ENCODE measurements at regions not wholly inside any gene's neighbourhood (a gene's known extent, or its start where the extent isn't known, plus 50 kb on each side); places are given as distances from the start of the nearest gene placed in this dataset.

DNA sequence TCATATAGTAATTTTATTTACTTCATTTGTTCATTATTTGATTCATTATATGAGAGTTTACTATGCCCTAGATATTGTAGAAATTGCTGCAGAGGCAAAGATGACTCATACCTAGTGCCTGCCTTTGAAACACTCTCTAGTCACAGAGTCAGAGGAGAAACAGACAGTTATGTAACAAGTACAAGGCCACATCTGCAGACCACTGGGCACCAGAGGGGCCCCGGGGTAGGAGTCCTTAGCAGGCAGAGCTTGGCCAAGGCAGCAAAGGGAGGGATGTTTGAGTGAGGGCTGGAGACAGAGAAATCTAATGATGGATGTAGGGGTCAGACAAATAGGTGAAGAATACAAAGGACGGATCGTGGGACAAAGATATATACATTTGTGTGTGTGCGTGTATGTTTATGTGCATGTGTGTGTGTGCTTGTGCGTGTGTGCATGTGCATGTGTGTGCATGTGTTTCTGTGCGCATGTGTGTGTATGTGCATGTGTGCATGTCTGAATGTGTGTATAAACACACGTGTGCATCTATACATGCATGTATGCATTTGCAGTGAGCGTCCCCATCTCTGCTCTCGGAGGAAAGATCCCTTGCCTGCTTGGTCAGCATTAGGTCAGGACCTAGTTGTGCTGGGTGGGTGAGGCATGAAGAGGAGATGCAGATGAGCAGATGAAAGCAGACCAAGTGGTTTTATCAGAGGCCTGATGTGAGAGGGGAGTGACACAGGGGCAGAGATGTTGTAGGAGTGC lies 170.6 kb upstream of the MYT1L start:
- intact Hi-C loops (cut with micrococcal nuclease), result no loop called here
- no peak overlapping the region for H3K27ac Mint-ChIP-seq
- CTCF ChIA-PET, result no interaction called here
- no peak for DNase-seq
- H3K9me3 Mint-ChIP-seq, result no peaks in the 10 kb centered on the region
- H3K4me1 Mint-ChIP-seq (ENCODE audit: low read depth), result no peaks in the 10 kb centered on the region
- H3K36me3 Mint-ChIP-seq (ENCODE audit: low read depth), result no peaks in the 10 kb centered on the region
- peaks cover 4% of the 10 kb centered on the region for H3K27me3 Mint-ChIP-seq (ENCODE audit: low read depth)
- no peak overlapping the region for H3K4me3 Mint-ChIP-seq

DNA sequence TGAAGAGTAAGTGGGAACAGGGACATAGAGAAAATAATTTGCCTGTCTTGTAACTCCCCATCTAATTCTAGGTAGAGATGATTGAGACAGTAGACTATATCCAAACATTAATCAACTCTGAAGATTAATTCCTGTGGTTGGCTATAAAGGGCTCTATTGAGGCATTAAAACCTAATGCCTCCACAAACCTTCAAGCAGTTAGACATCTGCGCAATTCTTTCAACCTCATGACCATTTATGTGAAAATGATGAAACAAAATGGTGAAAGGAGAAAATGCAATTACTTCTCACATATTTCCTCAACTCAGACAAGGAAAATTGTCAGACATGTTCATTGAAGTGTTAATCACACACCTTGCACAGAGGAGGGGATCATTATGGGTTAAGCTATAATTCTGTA lies 164.5 kb upstream of the MYT1L start:
- Mint-ChIP-seq H3K36me3 (ENCODE audit: low read depth) (no peaks in the 10 kb centered on the region), H3K27ac (no peak overlapping the region), H3K4me3 (no peak overlapping the region), H3K9me3 (no peaks in the 10 kb centered on the region), H3K4me1 (ENCODE audit: low read depth) (no peaks in the 10 kb centered on the region), H3K27me3 (ENCODE audit: low read depth) (peaks cover 10% of the 10 kb centered on the region)
- DNase-seq, result no peak
- intact Hi-C loops (cut with micrococcal nuclease), result no loop called here
- CTCF ChIA-PET, result no interaction called here

DNA sequence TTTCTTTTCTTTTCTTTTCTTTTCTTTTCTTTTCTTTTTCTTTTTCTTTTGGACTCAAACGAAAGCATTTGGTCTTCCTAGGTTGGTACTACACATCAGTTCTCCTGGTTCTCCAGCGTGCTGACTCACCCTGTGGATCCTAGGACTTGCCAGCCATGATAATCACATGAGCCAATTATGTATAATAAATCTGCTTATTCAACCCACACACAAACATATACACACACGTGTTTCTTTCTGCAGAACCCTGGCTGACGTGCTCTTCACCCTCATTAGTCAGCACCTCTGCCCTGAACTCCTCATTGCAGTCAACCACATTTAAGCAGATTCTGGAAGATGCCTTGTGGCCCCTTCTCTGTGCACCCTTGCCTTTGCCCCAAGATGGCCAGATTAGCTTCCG lies 162.4 kb upstream of the MYT1L start:
- CTCF ChIA-PET, result no interaction called here
- no peaks in the 10 kb centered on the region for H3K36me3 Mint-ChIP-seq (ENCODE audit: low read depth)
- H3K4me3 Mint-ChIP-seq, result no peak overlapping the region
- no peak overlapping the region for H3K27ac Mint-ChIP-seq
- intact Hi-C loops (cut with micrococcal nuclease), result no loop called here
- no peak for DNase-seq
- no peaks in the 10 kb centered on the region for H3K4me1 Mint-ChIP-seq (ENCODE audit: low read depth)
- no peaks in the 10 kb centered on the region for H3K9me3 Mint-ChIP-seq
- H3K27me3 Mint-ChIP-seq (ENCODE audit: low read depth), result peaks cover 6% of the 10 kb centered on the region

DNA sequence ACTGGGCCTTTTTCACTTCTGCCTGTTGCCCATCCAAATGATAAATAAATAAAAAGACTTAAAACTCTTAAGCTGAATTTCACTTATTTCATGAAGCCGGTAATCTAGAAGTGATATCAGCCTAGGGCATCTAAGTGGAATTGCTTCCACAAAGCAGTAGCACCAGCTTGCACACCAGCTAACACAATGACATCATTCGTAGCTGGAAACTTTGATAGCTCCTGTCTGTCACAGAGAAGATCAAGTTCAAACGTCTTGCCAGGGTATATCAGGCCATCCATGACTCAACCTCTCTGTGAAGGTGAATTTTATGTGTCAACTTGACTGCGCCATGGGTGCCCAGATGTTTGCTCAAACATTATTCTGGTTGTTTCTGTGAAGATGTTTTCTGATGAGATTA lies 161.7 kb upstream of the MYT1L start:
- Mint-ChIP-seq H3K4me3 (no peak overlapping the region), H3K27me3 (ENCODE audit: low read depth) (peaks cover 9% of the 10 kb centered on the region), H3K9me3 (no peaks in the 10 kb centered on the region), H3K4me1 (ENCODE audit: low read depth) (no peaks in the 10 kb centered on the region), H3K27ac (no peak overlapping the region), H3K36me3 (ENCODE audit: low read depth) (no peaks in the 10 kb centered on the region)
- CTCF ChIA-PET, result no interaction called here
- intact Hi-C loops (cut with micrococcal nuclease), result no loop called here
- DNase-seq, result no peak

DNA sequence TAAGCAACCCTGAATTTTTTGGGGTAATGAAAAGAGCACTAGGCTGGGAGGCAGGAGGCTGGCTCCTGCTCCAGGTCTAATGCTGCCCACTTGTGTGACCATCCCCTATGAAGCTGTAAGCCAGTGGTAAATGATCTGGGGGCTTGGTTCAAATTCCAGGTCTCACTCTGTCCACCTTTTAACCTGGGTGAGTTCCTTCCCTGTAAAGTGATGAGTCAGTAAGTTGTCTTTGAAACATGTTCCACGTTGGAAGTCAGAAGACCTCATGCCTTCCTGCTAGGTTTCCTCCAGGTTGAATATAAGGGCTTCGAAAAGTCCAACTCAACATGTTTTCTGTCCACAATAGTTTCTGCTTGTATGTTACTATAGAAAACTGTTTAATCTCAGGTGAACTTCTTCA lies 160.9 kb upstream of the MYT1L start:
- Mint-ChIP-seq H3K4me3 (no peak overlapping the region), H3K9me3 (no peaks in the 10 kb centered on the region), H3K4me1 (ENCODE audit: low read depth) (no peaks in the 10 kb centered on the region), H3K27ac (no peak overlapping the region), H3K36me3 (ENCODE audit: low read depth) (no peaks in the 10 kb centered on the region), H3K27me3 (ENCODE audit: low read depth) (peaks cover 9% of the 10 kb centered on the region)
- DNase-seq, result no peak
- CTCF ChIA-PET, result no interaction called here
- intact Hi-C loops (cut with micrococcal nuclease), result no loop called here

DNA sequence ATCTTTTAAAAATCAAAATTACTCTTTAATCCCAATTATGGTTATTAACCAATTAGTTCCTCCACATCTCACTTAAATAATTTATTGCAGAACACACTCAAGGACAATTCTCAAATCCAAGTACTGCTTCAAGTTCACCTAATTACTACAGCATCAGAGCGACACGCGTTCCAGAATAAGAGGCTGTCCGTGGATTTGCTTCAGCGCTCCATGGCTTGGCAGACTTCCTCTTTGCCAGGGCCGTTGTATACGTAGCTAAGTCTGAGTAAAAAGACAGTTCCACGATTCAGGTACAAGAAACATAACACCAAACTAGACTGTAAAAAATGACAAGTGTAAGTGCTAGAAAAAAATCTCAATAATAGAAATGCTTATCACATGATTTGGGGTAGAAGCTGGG lies 153.2 kb upstream of the MYT1L start:
- H3K27ac Mint-ChIP-seq, result no peak overlapping the region
- H3K36me3 Mint-ChIP-seq (ENCODE audit: low read depth), result no peaks in the 10 kb centered on the region
- H3K4me1 Mint-ChIP-seq (ENCODE audit: low read depth), result no peaks in the 10 kb centered on the region
- intact Hi-C loops (cut with micrococcal nuclease), result no loop called here
- CTCF ChIA-PET, result no interaction called here
- no peak for DNase-seq
- no peak overlapping the region for H3K4me3 Mint-ChIP-seq
- peaks cover 13% of the 10 kb centered on the region for H3K27me3 Mint-ChIP-seq (ENCODE audit: low read depth)
- peaks cover 2% of the 10 kb centered on the region for H3K9me3 Mint-ChIP-seq

DNA sequence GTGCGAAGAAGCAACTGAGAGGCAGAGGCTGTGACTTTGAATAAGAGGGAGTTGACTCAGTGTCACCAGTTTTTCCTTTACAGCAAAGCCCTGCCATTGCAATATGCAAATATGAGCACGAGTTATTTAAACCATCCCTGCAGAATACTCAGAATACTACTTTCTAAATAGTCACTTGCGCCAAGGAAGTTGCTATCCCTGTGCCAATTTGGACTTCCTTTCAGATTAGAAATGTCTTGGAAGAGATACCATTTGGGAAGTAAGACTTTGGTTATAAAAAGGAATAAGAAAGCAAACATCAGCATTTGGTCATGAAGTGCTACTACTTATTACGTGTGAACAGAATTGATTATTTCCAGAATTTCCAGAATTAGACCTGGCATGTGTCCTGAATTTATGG lies 151.8 kb upstream of the MYT1L start:
- H3K27ac Mint-ChIP-seq, result no peak overlapping the region
- H3K4me3 Mint-ChIP-seq, result no peak overlapping the region
- no peak for DNase-seq
- H3K27me3 Mint-ChIP-seq (ENCODE audit: low read depth), result peaks cover 10% of the 10 kb centered on the region
- intact Hi-C loops (cut with micrococcal nuclease), result no loop called here
- H3K36me3 Mint-ChIP-seq (ENCODE audit: low read depth), result no peaks in the 10 kb centered on the region
- CTCF ChIA-PET, result no interaction called here
- no peaks in the 10 kb centered on the region for H3K4me1 Mint-ChIP-seq (ENCODE audit: low read depth)
- peaks cover 2% of the 10 kb centered on the region for H3K9me3 Mint-ChIP-seq

DNA sequence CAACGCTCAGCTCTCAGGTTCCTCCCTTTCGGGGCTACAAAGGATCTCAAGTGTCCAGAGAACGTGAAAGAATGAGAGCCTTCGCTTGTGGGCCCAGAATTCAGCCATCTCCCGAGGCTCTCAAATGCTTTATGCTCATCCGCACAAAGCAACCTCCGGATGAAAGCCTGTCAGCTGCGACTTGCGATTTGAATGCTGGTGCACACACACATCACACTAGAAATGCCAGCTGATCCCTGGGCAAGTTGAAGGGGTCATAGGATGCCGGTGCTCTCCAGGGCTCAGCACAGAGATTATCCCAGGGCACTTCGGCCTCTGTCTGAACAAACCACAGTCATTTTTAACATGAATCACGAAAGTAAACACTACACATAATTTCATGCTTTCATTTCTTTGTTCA lies 141.8 kb upstream of the MYT1L start:
- CTCF ChIA-PET, result no interaction called here
- H3K9me3 Mint-ChIP-seq, result no peaks in the 10 kb centered on the region
- intact Hi-C loops (cut with micrococcal nuclease), result no loop called here
- H3K27ac Mint-ChIP-seq, result no peak overlapping the region
- H3K36me3 Mint-ChIP-seq (ENCODE audit: low read depth), result no peaks in the 10 kb centered on the region
- no peaks in the 10 kb centered on the region for H3K4me1 Mint-ChIP-seq (ENCODE audit: low read depth)
- peaks cover 9% of the 10 kb centered on the region for H3K27me3 Mint-ChIP-seq (ENCODE audit: low read depth)
- no peak for DNase-seq
- H3K4me3 Mint-ChIP-seq, result no peak overlapping the region

DNA sequence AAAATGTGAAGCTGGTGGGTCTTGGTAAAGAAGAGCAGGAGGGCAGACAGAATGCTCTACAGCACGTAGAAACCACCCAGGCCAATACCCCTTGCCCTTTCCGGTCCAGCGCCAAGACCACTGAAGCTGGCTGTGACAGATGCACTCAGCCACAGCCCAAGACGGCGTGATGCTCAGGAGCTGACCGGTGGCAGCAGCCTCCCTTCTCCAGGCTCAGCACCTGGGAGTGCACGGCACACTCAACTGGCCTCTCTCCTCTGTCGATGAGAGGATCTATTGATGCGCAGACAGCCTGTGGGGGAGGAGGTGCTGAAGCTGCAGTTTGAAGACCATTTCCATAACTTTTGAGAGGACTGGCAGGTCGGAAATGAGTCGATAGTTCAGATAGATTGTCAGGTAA lies 141.0 kb upstream of the MYT1L start:
- Mint-ChIP-seq H3K36me3 (ENCODE audit: low read depth) (no peaks in the 10 kb centered on the region), H3K27me3 (ENCODE audit: low read depth) (peaks cover 11% of the 10 kb centered on the region), H3K27ac (no peak overlapping the region), H3K4me3 (no peak overlapping the region), H3K4me1 (ENCODE audit: low read depth) (no peaks in the 10 kb centered on the region), H3K9me3 (no peaks in the 10 kb centered on the region)
- no peak for DNase-seq
- intact Hi-C loops (cut with micrococcal nuclease), result no loop called here
- CTCF ChIA-PET, result no interaction called here

DNA sequence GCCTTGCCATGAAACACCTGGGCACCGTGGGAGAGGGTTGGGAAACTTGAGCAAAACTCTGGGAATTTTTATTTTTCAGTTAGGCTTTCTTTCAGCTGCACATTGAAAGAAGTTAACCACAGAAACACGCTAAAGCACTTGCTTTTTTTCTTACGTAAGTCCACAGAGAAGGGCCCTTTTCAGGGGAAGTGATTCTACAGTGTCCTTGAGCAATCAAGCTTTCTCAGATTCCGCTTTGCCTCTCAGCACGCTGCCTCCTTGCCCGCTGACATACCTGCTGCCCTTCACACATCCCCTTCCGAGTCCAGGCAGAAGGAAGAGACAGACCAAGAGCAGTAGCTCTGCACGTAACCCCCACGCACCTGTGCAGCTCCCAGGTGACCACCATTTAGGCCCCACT lies 135.5 kb upstream of the MYT1L start:
- H3K4me3 Mint-ChIP-seq, result no peak overlapping the region
- CTCF ChIA-PET, result no interaction called here
- no peaks in the 10 kb centered on the region for H3K9me3 Mint-ChIP-seq
- no peak for DNase-seq
- no peak overlapping the region for H3K27ac Mint-ChIP-seq
- H3K4me1 Mint-ChIP-seq (ENCODE audit: low read depth), result no peaks in the 10 kb centered on the region
- intact Hi-C loops (cut with micrococcal nuclease), result no loop called here
- no peaks in the 10 kb centered on the region for H3K36me3 Mint-ChIP-seq (ENCODE audit: low read depth)
- peaks cover 7% of the 10 kb centered on the region for H3K27me3 Mint-ChIP-seq (ENCODE audit: low read depth)

DNA sequence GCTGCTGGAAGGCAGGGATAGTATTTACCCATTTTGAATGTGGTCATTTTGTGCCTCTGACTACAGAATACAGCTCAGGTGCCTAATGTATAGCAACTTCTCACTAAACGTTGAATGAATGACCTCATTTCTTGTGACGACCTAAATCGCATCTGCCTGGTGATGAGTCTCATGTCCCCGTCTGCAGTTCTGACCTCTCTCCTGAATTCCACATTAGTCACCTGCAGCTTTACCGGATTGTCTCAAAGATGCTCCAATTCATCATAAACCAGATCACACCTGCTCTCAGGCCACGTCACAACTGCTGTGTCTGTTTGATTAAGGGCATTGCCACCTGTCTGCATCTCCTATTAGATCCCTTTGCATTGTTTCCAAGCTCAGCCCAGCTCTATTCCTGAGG lies 133.6 kb upstream of the MYT1L start:
- CTCF ChIA-PET, result no interaction called here

DNA sequence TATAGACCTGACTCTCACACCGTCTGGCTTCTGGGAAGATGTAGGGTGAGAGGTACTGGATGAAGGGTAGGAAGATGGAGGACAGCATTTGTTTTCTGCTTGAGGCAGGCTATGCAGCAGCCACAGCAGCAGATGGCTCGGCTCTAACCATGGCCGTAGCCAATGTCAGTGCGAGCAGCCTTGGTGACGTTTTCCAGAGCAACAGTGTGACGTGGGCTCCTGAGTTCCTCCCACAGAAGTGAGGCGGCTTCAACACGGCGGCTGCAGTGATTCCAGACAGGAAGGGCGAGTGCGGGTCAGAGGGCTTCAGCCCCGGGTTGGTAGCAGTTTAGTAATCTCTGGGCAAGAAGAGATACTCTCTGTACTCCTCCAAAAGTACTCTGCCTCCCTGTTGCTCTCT lies 133.0 kb upstream of the MYT1L start:
- intact Hi-C loops (cut with micrococcal nuclease), result no loop called here
- Mint-ChIP-seq H3K4me3 (no peak overlapping the region), H3K9me3 (no peaks in the 10 kb centered on the region), H3K4me1 (ENCODE audit: low read depth) (no peaks in the 10 kb centered on the region), H3K36me3 (ENCODE audit: low read depth) (no peaks in the 10 kb centered on the region), H3K27ac (no peak overlapping the region), H3K27me3 (ENCODE audit: low read depth) (peaks cover 8% of the 10 kb centered on the region)
- no peak for DNase-seq
- CTCF ChIA-PET, result no interaction called here

More for the DNA sequence above, 133.6 kb upstream of the MYT1L start:
- Mint-ChIP-seq H3K4me3 (no peak overlapping the region), H3K27ac (no peak overlapping the region), H3K27me3 (ENCODE audit: low read depth) (peaks cover 7% of the 10 kb centered on the region), H3K4me1 (ENCODE audit: low read depth) (no peaks in the 10 kb centered on the region), H3K9me3 (no peaks in the 10 kb centered on the region), H3K36me3 (ENCODE audit: low read depth) (no peaks in the 10 kb centered on the region)
- intact Hi-C loops (cut with micrococcal nuclease), result no loop called here
- no peak for DNase-seq

DNA sequence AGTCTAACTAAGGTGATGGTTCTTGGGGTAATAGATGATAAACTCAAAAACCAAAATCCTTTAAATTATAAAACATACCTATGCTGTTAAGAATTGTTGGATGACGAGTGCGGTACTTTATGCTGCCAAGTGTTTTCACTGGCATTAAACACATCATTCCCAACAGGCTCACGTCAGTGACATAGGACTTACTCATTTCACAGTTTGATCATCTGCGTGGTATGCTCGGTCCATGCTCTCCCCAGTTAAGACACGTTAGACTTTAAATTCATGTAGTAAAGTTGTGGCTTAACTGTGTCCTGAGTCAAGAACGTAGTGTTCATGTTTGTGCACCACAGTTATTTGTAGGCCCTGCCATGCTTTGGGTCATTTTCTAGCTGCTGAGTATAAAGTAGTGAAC lies 125.6 kb upstream of the MYT1L start:
- Mint-ChIP-seq H3K27ac (no peak overlapping the region), H3K4me1 (ENCODE audit: low read depth) (no peaks in the 10 kb centered on the region), H3K36me3 (ENCODE audit: low read depth) (no peaks in the 10 kb centered on the region), H3K9me3 (no peaks in the 10 kb centered on the region), H3K4me3 (no peak overlapping the region), H3K27me3 (ENCODE audit: low read depth) (peaks cover 10% of the 10 kb centered on the region)
- CTCF ChIA-PET, result no interaction called here
- intact Hi-C loops (cut with micrococcal nuclease), result no loop called here
- DNase-seq, result no peak

DNA sequence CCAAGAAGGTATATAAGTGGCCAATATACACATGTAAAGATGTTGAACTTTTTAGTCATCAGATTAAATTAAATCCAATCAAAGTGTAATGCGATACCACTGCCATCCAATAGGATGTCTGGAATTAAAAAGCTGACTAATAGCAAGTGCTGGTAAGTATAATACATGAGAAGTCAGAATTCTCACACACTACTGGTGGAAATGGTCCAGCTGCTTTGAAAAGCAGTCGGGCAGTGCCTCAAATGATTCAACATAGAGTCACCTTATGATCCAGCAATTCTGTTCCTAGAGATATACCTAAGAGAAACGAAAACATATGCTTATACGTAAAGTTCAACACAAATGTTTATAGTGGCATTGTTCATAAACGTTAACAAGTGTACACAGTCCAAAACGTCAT lies 124.1 kb upstream of the MYT1L start:
- Mint-ChIP-seq H3K36me3 (ENCODE audit: low read depth) (no peaks in the 10 kb centered on the region), H3K4me3 (no peak overlapping the region), H3K9me3 (no peaks in the 10 kb centered on the region), H3K4me1 (ENCODE audit: low read depth) (no peaks in the 10 kb centered on the region), H3K27me3 (ENCODE audit: low read depth) (peaks cover 10% of the 10 kb centered on the region), H3K27ac (no peak overlapping the region)
- no peak for DNase-seq
- intact Hi-C loops (cut with micrococcal nuclease), result no loop called here
- CTCF ChIA-PET, result interaction anchor here (0.6 to 0.7 kb wide), 2 partner anchors 16 to 651 kb away, joined by 3 to 4 read pairs; no protein-coding TSS in a partner anchor

All from activated naive CD4-positive, alpha-beta T cell treated with anti-CD3 and anti-CD28 coated beads for 36 hours (primary cell).